ENCODE measurements at regions not wholly inside any gene's neighbourhood (a gene's known extent, or its start where the extent isn't known, plus 50 kb on each side); places are given as distances from the start of the nearest gene placed in this dataset.

GRCh38 chr10:78972947-78973900 is 95.5 kb upstream of the ZMIZ1 start:
- peak; percentile 42 to 53 for DNase-seq (ENCODE audit: low read depth in 2 of 2)

GRCh38 chr10:78973901-78974616 is 94.7 kb upstream of the ZMIZ1 start:
- DNase-seq (ENCODE audit: low read depth in 2 of 2): peak in 1 of 2 donors; percentile 8

GRCh38 chr10:78974617-78975317 is 94.0 kb upstream of the ZMIZ1 start:
- peak; percentile 28 to 40 for DNase-seq (ENCODE audit: low read depth in 2 of 2)

GRCh38 chr10:78975926-78976325 is 92.8 kb upstream of the ZMIZ1 start:
- DNase-seq (ENCODE audit: low read depth in 2 of 2): no peak

- no peak for DNase-seq (ENCODE audit: low read depth in 2 of 2)
Measured at GRCh38 chr10:78976825-78977755, 91.7 kb upstream of the ZMIZ1 start.

GRCh38 chr10:78979938-78980337 is 88.8 kb upstream of the ZMIZ1 start:
- DNase-seq (ENCODE audit: low read depth in 2 of 2): no peak

- DNase-seq (ENCODE audit: low read depth in 2 of 2): no peak
Measured at GRCh38 chr10:78980354-78980753, 88.4 kb upstream of the ZMIZ1 start.

GRCh38 chr10:78980815-78981214 is 88.0 kb upstream of the ZMIZ1 start:
- no peak for DNase-seq (ENCODE audit: low read depth in 2 of 2)

- no peak for DNase-seq (ENCODE audit: low read depth in 2 of 2)
Measured at GRCh38 chr10:78981257-78981969, 87.4 kb upstream of the ZMIZ1 start.

GRCh38 chr10:78981970-78982281 is 86.8 kb upstream of the ZMIZ1 start:
- DNase-seq (ENCODE audit: low read depth in 2 of 2): no peak

GRCh38 chr10:78982726-78983125 is 86.0 kb upstream of the ZMIZ1 start:
- DNase-seq (ENCODE audit: low read depth in 2 of 2): no peak

- DNase-seq (ENCODE audit: low read depth in 2 of 2): no peak
Measured at GRCh38 chr10:78983608-78984007, 85.2 kb upstream of the ZMIZ1 start.

- no peak for DNase-seq (ENCODE audit: low read depth in 2 of 2)
Measured at GRCh38 chr10:78985973-78986818, 82.6 kb upstream of the ZMIZ1 start.

GRCh38 chr10:78991187-78991586 is 77.6 kb upstream of the ZMIZ1 start:
- DNase-seq (ENCODE audit: low read depth in 2 of 2): no peak

- DNase-seq (ENCODE audit: low read depth in 2 of 2): no peak
Measured at GRCh38 chr10:78992333-78992732, 76.4 kb upstream of the ZMIZ1 start.

- no peak for DNase-seq (ENCODE audit: low read depth in 2 of 2)
Measured at GRCh38 chr10:78993261-78993945, 75.4 kb upstream of the ZMIZ1 start.

GRCh38 chr10:78995987-78996791 is 72.6 kb upstream of the ZMIZ1 start:
- no peak for DNase-seq (ENCODE audit: low read depth in 2 of 2)

- DNase-seq (ENCODE audit: low read depth in 2 of 2): no peak
Measured at GRCh38 chr10:78996792-78997129, 72.0 kb upstream of the ZMIZ1 start.

All from stimulated activated CD8-positive, alpha-beta memory T cell treated with anti-CD3 and anti-CD28 coated beads, Interleukin-7, amount 100 ng/mL, for 1 hour (primary cell).